Mesenteric fat pad (tissue), 1 donor: ENCODE measurements at regions not wholly inside any gene's neighbourhood (a gene's known extent, or its start where the extent isn't known, plus 50 kb on each side); places are given as distances from the start of the nearest gene placed in this dataset.

Experiments
- DNase-seq: peaks from one replicate; pipeline ENCODE4 v3.0.0-alpha.2; 2020; ENCODE audit warnings: low spot score
- donor health status: DM: yes; HTN: yes; CAD: no.

DNA sequence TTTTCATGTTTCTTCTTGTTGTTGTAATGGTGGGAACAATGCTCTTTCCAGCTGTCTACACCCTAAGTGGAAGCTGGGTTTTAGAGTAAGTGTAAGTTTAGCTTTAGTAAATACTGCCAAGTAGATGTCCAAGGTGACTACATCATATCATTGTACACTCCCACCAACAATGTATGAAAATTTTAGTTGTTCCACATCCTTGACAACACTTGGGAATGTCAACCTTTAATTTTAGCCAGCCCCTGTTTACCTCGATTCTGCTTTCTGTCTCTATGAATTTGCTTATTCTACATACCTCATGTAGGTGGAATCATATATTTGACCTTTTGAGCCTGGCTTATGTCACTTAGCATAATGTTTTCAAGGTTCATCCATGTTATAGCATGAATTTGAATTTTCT lies 93.0 kb downstream of the MTPAP start:
- DNase-seq, result no peak

- DNase-seq, result no peak
These were observed 94.2 kb downstream of the MTPAP start for GRCh38 chr10:30254926-30255325.

DNA sequence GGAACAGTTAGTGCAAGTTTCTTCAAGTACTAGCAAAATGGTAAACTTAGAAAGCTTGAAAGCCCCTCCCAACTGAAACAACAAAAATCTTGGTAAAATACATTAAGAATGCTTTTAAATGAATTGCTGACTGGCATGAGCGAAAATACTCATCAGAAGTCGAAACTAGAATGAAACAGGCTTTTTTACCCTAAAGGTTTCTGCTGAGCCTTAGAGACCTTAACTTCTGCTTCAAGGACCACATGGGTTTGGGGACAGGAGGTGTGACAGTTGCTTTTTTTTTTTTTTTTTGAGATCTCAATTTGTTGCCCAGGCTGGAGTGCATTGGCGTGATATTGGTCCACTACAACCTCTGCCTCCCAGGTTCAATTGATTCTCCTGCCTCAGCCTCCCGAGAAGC lies 100.3 kb downstream of the MTPAP start:
- DNase-seq, result no peak

- no peak for DNase-seq
These were observed 101.4 kb downstream of the MTPAP start for GRCh38 chr10:30247704-30248103.

GRCh38 chr10:30241422-30242110 lies 107.5 kb downstream of the MTPAP start:
- DNase-seq, result no peak

GRCh38 chr10:30238836-30239235 lies 110.2 kb downstream of the MTPAP start:
- no peak for DNase-seq

DNA sequence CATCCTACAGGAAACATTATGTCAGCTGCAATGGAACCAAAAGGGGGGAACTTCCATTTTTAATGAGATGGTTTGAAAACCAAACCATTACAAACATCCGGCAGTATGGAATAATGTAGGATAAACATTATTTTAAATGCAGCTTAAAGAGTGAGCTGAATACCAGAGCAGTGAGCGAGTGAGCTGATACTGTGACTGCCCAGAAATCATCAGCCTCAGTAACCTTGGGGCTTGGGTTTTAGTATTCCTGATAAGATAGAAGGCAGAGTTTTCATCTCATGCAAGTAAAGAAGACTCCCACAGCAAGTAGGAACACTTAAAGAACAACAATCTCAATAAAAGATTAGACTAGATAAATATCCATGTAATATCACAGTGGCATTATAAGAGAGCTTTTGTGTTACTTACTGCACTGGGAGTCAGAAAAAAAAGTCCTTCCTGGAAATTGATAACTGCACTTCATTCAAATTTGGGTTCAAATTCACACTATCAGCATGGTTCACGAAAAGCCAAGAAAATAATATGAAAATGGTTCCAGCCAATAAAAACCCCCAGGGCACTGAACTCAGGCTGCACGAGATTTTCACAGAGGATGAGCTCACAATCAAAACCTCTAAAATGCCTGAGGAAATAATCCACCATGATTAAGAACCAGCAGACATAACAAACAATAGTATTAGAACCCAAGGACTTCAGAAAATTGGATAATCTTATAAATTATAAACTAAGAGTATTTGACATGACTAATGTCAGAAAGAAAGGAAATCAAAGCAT lies 115.7 kb downstream of the MTPAP start:
- DNase-seq, result no peak

GRCh38 chr10:30231709-30232108 lies 117.4 kb downstream of the MTPAP start:
- DNase-seq, result no peak

DNA sequence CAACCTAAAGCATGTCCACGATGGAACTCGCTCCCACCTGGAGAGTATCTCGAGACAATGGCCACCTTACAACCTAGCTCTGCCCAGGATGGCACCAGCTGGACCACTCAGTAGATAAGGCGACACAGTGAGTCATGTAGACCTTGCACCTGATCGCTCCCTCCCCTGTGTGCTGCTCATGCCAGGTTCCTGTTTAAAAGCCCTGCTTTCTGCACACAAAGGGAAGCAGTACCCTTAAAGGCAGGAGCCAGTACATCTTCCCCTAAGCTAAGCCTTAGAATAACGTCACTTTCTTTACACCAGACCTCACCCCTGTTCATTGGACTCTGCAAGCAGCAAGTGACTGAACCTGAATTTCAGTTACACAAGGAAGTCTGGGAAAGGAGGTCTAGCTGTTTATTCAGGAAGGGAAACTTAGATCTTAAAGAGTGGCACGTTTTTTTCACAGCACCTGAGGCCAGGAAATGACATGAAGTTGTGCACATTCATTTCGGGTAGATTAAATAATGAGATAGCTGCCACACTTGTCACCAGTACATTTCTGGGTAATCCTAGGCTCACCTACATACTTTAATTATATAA lies 117.9 kb downstream of the MTPAP start:
- no peak for DNase-seq

DNA sequence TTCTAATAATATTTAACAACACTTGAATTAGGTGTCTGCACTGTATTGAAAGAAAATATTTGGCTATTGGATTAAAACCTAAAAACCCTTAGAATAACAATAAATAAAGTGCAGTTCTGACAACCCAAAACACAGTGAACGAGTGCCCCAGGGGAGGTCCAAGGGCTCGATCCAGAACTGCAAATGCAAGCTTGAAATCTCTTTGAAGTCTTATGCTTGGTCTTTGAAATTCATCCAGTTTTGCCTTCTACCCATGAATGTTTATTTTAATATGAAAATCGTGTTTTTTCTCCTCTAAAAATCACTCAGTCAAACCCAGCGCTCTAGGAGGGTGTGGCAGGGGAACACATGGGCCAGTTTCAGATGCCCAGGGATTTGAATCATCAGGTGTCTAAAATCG lies 119.5 kb downstream of the MTPAP start:
- DNase-seq, result no peak

DNA sequence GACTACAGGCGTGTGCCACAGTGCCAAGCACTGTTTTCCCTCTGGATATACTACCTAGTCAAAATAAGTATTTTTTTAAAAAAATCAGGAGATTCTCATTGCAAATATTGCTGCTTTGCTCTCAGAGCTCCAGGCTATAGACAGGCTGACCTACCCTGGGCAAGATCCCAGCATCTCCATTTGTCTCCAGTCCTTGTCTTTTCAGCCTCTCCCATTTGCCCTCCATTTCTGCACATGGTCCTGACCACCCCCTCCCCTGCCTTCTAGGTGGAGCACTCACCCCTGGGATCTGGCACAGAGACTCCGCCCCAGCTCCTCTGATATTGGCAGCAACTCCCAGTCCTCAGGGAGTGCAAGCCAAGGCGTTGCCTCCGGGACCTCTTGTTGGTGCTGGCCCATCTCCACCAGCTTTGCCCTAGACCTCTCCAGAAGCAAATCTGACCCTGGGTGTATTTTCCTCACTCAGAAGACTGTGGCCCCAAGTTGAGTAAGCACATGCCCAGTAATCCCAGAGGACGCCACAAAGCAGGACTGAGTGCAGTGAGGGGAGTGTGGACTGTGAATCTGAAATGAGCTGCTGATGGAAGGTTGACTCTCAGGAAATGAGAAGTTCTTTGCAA lies 120.6 kb downstream of the MTPAP start:
- DNase-seq, result no peak

GRCh38 chr10:30227481-30227880 lies 121.6 kb downstream of the MTPAP start:
- no peak for DNase-seq

DNA sequence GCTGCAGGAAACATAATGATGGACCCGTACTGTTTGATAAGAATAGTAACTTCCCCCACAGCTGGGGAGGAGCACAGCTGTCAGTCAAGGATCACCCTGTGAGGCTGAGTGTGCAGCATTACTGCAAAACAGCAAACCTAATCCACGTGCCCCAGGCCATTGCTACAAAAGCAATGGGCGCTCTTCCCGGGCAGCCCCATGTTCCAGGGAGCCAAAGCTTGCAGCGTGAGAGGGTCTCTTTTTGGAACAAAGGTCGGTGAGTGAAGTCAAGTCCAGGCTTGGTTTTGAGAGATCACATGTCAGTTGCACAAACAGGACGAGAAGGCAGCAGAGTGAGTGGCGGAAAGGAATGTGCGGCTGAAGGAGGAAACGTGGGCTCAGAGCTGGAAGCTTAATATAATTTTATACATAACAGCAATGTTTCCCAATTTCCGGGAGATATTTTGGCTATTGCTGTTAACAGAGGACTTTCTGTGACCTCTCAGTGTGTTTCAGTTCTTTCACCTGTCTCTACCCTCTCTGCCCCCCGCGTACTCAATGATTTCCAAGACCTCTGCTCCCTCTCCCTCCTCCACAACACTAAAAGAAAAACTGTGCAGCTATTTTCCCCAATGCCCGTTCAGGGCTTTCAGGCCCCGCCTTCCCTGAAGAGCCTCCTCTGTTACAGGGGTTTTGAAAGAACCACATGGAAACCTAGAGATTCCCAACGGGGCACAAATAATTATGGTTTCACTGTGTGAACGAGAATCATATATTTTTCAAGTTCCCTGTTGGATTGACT lies 128.9 kb downstream of the MTPAP start:
- DNase-seq, result no peak

- no peak for DNase-seq
These were observed 132.3 kb downstream of the MTPAP start for GRCh38 chr10:30216821-30217220.

- DNase-seq, result no peak
These were observed 133.5 kb downstream of the MTPAP start for GRCh38 chr10:30215623-30216022.

DNA sequence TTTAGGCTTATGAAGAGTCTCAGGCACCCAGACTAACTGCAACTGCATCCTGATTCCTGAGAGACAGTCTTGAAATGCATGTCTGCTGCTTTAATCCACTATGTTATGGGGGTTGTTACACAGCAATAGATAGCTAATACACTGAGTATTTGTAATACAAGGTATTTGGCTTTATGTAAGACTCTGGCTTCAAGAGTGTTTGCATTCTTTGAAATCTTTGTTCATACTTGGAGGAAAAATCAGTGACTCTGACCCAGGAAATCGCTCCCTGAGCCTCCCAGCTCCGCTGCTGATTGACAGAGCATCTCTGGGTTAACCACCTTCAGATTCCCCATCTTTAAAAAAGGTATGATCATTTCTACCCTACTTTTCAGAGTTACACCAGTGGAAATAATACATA lies 133.9 kb downstream of the MTPAP start:
- no peak for DNase-seq

GRCh38 chr10:30210296-30210695 lies 138.8 kb downstream of the MTPAP start:
- no peak for DNase-seq

DNA sequence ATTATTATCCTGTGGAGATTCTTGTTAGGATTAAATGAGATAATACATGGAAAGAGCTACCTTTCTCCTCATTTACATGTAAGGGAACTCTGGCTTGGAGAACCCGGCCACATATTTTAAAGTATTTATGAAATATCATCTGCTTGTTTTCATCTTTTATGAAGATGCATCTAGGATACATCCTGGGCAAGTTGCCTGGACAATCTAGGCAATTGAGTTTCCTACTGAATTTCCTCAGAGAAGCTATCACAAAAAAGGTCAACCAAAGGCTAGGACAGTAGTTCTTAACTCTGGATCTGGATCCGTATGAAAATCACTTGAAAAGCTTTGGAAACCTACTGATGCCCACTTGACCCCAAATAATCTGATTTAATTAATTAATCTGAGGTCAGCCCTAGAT lies 140.7 kb downstream of the MTPAP start:
- DNase-seq, result no peak

GRCh38 chr10:30207485-30208052 lies 141.5 kb downstream of the MTPAP start:
- DNase-seq, result no peak

- no peak for DNase-seq
These were observed 140.6 kb upstream of the JCAD start for GRCh38 chr10:30200017-30200415.
